ENCODE measurements at regions not wholly inside any gene's neighbourhood (a gene's known extent, or its start where the extent isn't known, plus 50 kb on each side); places are given as distances from the start of the nearest gene placed in this dataset.

DNA sequence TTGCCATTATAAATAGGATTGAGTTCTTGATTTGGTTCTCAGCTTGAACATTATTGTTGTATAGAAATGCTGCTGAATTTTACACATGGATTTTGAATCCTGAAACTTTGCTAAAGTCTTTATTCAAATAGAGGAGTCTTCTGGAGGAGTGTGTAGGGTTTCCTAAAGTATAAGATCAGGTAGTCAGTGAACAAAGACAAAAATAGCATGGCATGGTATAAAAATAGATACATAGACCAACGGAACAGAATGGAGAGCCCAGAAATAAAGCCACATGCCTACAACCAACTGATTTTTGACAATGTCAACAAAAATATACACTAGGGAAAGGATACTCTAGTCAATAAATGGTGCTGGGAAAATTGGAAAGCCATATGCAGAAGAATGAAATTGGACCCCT, 740.1 kb downstream of the QKI start:
- TF ChIP-seq, protein P1, sequence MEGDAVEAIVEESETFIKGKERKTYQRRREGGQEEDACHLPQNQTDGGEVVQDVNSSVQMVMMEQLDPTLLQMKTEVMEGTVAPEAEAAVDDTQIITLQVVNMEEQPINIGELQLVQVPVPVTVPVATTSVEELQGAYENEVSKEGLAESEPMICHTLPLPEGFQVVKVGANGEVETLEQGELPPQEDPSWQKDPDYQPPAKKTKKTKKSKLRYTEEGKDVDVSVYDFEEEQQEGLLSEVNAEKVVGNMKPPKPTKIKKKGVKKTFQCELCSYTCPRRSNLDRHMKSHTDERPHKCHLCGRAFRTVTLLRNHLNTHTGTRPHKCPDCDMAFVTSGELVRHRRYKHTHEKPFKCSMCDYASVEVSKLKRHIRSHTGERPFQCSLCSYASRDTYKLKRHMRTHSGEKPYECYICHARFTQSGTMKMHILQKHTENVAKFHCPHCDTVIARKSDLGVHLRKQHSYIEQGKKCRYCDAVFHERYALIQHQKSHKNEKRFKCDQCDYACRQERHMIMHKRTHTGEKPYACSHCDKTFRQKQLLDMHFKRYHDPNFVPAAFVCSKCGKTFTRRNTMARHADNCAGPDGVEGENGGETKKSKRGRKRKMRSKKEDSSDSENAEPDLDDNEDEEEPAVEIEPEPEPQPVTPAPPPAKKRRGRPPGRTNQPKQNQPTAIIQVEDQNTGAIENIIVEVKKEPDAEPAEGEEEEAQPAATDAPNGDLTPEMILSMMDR (IDR thresholded peaks at IDR 0.05 in 4 of 5, conservative IDR thresholded peaks at IDR 0.05 in 1 of 5) = no peak
- no peak for TF ChIP-seq POLR2A (IDR thresholded peaks at IDR 0.05)

All from gastrocnemius medialis (tissue), 4 donors.